ENCODE measurements at regions not wholly inside any gene's neighbourhood (a gene's known extent, or its start where the extent isn't known, plus 50 kb on each side); places are given as distances from the start of the nearest gene placed in this dataset.
A peak's percentile ranks its signal among the peaks of the same experiment; 100 is the strongest.

GRCh38 chr1:238254935-238255334 lies 364.2 kb upstream of the ZP4 start:
- CTCF ChIA-PET = no interaction called here
- POLR2A ChIA-PET = no interaction called here
- DNase-seq (ENCODE audit: extremely low spot score) = no peak
- no peak for TF ChIP-seq CTCF (IDR thresholded peaks at IDR 0.05; ENCODE audit: control extremely low read depth, extremely low read depth, low read depth, missing control alignments)

GRCh38 chr1:238252033-238252802 lies 361.5 kb upstream of the ZP4 start:
- CTCF ChIA-PET = interaction anchor here (1.4 kb wide), 1 partner anchor 18 kb away, joined by 3 read pairs; no protein-coding TSS in a partner anchor
- POLR2A ChIA-PET = no interaction called here
- peak; percentile 46 for TF ChIP-seq CTCF (IDR thresholded peaks at IDR 0.05; ENCODE audit: control extremely low read depth, extremely low read depth, low read depth, missing control alignments)
- DNase-seq (ENCODE audit: extremely low spot score) = peak; percentile 23

DNA sequence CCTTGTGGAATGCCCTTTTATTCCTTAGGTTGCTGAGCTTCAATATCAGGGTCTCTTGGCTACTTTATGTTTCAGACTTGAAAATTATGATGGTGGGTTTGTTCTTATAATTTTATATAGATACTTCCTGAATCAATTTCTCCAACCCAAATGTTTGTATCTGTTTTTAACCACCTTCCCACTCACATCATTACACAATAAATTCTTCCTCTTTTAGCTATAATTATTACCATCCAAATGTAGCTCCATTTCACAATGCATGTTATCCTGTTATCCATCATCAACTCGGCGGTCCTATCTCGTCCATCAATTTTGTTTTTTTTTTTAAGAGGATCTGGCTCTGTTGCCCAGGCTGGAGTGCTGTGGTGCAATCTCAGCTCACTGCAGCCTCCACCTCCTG lies 357.6 kb upstream of the ZP4 start:
- CTCF ChIA-PET = no interaction called here
- POLR2A ChIA-PET = no interaction called here
- no peak for DNase-seq (ENCODE audit: extremely low spot score)
- no peak for TF ChIP-seq CTCF (IDR thresholded peaks at IDR 0.05; ENCODE audit: control extremely low read depth, extremely low read depth, low read depth, missing control alignments)

DNA sequence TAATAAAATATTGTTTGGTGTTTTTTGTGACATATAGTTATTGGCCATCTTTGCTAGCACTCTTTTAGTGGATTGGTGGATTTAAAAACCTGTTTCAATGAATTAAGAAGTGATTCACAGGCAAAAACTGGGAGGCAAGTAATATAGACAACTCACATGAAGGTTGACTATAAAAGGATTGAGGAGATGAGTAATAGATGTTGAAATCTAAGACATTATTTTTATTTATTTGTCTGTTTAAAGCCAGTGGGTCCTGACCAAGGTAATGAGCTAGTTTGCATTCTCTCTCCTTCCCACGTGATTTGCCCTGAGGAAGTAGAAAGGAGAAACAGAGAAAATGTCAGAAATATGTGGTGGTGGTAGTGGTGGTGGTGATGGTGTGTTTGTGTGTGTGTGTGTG lies 351.5 kb upstream of the ZP4 start:
- DNase-seq (ENCODE audit: extremely low spot score) = no peak
- CTCF ChIA-PET = no interaction called here
- TF ChIP-seq CTCF (IDR thresholded peaks at IDR 0.05; ENCODE audit: control extremely low read depth, extremely low read depth, low read depth, missing control alignments) = no peak
- POLR2A ChIA-PET = no interaction called here

DNA sequence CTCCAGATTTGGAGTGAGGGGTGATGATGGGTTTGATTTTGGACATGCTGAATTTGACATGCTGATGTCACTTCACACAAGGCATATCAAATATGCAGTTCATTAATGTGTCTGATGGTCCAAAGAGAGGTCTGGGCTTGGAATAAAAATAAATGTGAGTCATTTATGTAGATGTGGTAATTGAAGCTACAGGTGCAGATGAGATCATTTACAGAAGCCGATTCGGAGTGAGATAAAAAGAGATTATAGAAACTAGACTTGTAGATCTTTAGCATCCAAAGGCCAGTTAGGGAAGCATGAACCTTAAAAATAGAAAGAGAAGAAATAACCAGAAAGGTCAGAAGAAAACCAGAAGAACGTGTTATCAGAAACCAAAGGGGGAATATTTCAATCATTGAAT lies 350.9 kb upstream of the ZP4 start:
- ChIA-PET CTCF (no interaction called here), POLR2A (no interaction called here)
- no peak for TF ChIP-seq CTCF (IDR thresholded peaks at IDR 0.05; ENCODE audit: control extremely low read depth, extremely low read depth, low read depth, missing control alignments)
- DNase-seq (ENCODE audit: extremely low spot score) = no peak

GRCh38 chr1:238239343-238239742 lies 348.6 kb upstream of the ZP4 start:
- DNase-seq (ENCODE audit: extremely low spot score) = no peak
- no peak for TF ChIP-seq CTCF (IDR thresholded peaks at IDR 0.05; ENCODE audit: control extremely low read depth, extremely low read depth, low read depth, missing control alignments)
- ChIA-PET POLR2A (no interaction called here), CTCF (interaction anchor here (1.2 kb wide), 1 partner anchor 14 kb away, joined by 3 read pairs; no protein-coding TSS in a partner anchor)
